ENCODE measurements at regions not wholly inside any gene's neighbourhood (a gene's known extent, or its start where the extent isn't known, plus 50 kb on each side); places are given as distances from the start of the nearest gene placed in this dataset.
A peak's percentile ranks its signal among the peaks of the same experiment; 100 is the strongest.

DNA sequence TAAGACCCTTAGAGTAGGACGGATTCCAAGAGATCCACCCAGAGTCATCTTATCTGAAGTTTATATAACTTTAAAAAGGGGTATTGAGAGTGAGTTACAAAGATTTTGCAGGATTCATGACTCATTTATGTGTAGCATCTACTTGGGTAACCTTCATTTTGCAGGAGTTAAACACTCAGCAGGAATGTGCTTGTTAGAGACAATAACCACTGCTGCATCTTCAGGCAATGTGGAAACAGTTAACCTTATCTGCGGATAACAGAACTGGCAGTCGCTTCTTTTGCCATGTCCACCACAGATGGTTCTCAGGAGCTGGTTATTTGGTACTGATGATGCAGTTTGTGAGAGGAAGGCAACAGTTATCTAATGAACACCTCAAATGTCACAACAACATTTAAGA lies 417.9 kb upstream of the DDI1 start (continued):
- no peak for TF ChIP-seq ASH2L (IDR thresholded peaks at IDR 0.05; ENCODE audit: borderline replicate concordance, low read depth)
- no peak for TF ChIP-seq YY1 (IDR thresholded peaks at IDR 0.05; ENCODE audit: low read depth, low read length)
- TF ChIP-seq PAX8 (IDR thresholded peaks at IDR 0.05), result no peak
- no peak for TF ChIP-seq BCL11A (IDR thresholded peaks at IDR 0.05; ENCODE audit: low read depth, low read length)
- no peak for TF ChIP-seq ATF7 (IDR thresholded peaks at IDR 0.05; ENCODE audit: low read depth)
- TF ChIP-seq GATAD2B (conservative IDR thresholded peaks at IDR 0.05; ENCODE audit: low read depth), result no peak

DNA sequence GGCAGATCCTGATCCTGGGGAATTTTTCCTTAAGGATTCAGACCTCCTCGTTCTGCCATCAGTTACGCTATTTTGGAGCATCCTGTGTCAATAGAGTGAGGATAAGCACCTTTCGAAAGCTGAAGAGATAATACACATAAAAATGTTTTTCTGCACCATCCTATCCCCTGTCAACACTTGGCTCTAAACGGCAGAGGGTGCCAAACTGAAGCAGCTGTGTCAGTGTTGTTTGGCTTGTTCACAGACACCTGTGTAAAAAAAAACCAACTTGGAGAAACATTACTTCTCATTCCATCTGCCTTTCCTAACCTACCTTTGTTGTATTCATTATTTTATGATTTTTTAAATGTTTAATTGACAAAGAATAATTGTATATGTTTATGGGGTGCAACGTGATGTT lies 417.0 kb upstream of the DDI1 start:
- CTCF ChIA-PET, result interaction anchor here (1.2 kb wide), 1 partner anchor 11 kb away, joined by 4 read pairs; no protein-coding TSS in a partner anchor
- H3K27ac ChIP-seq (ENCODE audit: control insufficient read depth, insufficient read depth), result no peak overlapping the region
- no peaks in the 10 kb centered on the region for H3K27me3 ChIP-seq (replicated peaks in 1 of 2; ENCODE audit: control insufficient read depth in 2 of 2, insufficient read depth in 2 of 2, low read length in 1 of 2)
- no peak overlapping the region for H3K4me3 ChIP-seq
- ATAC-seq (peak; percentile 57), DNase-seq (ENCODE audit: low read depth, low spot score) (no peak), FAIRE-seq (no peak)
- H2AFZ ChIP-seq (ENCODE audit: control insufficient read depth, low read depth, low read length), result no peak overlapping the region
- in situ Hi-C loops (cut with MboI) (no loop called here), intact Hi-C loops (cut with micrococcal nuclease; ENCODE audit: unreplicated experiment) (no loop called here)
- no peak overlapping the region for H3K9ac ChIP-seq (ENCODE audit: control insufficient read depth, insufficient read depth, low read length)
- H4K20me1 ChIP-seq (ENCODE audit: control insufficient read depth, insufficient read depth), result no peaks in the 10 kb centered on the region
- POLR2A ChIA-PET, result no interaction called here
- H3K9me3 ChIP-seq (replicated peaks; ENCODE audit: control insufficient read depth, insufficient read depth, low read length), result no peaks in the 10 kb centered on the region
- H3K36me3 ChIP-seq (ENCODE audit: control insufficient read depth in 2 of 2, insufficient read depth in 2 of 2, low read length in 1 of 2), result no peaks in the 10 kb centered on the region
- RAD21 ChIA-PET (ENCODE audit: unreplicated experiment), result no interaction called here
- SMC1A ChIA-PET (ENCODE audit: uncharacterized antibody, unreplicated experiment), result no interaction called here
- H3K4me1 ChIP-seq (ENCODE audit: control insufficient read depth, insufficient read depth, low read length), result no peaks in the 10 kb centered on the region
- WGBS (ENCODE audit: insufficient coverage, insufficient replicate concordance, low lambda C conversion rate, missing lambda C conversion rate), result 0% methylated on average over 5 of the region's 5 CpGs
- H3K79me2 ChIP-seq (ENCODE audit: control insufficient read depth, insufficient read depth, low read length), result no peaks in the 10 kb centered on the region
- BruUV-seq (replicated peaks), result no TSS peak
- no peak overlapping the region for H3K4me2 ChIP-seq (ENCODE audit: control insufficient read depth, insufficient read depth)
- TF ChIP-seq NR2C1 (IDR thresholded peaks at IDR 0.05), result no peak
- TF ChIP-seq, protein P1, sequence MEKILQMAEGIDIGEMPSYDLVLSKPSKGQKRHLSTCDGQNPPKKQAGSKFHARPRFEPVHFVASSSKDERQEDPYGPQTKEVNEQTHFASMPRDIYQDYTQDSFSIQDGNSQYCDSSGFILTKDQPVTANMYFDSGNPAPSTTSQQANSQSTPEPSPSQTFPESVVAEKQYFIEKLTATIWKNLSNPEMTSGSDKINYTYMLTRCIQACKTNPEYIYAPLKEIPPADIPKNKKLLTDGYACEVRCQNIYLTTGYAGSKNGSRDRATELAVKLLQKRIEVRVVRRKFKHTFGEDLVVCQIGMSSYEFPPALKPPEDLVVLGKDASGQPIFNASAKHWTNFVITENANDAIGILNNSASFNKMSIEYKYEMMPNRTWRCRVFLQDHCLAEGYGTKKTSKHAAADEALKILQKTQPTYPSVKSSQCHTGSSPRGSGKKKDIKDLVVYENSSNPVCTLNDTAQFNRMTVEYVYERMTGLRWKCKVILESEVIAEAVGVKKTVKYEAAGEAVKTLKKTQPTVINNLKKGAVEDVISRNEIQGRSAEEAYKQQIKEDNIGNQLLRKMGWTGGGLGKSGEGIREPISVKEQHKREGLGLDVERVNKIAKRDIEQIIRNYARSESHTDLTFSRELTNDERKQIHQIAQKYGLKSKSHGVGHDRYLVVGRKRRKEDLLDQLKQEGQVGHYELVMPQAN (conservative IDR thresholded peaks at IDR 0.05), result no peak
- TF ChIP-seq DPF2 (IDR thresholded peaks at IDR 0.05), result no peak
- TF ChIP-seq, protein P2, sequence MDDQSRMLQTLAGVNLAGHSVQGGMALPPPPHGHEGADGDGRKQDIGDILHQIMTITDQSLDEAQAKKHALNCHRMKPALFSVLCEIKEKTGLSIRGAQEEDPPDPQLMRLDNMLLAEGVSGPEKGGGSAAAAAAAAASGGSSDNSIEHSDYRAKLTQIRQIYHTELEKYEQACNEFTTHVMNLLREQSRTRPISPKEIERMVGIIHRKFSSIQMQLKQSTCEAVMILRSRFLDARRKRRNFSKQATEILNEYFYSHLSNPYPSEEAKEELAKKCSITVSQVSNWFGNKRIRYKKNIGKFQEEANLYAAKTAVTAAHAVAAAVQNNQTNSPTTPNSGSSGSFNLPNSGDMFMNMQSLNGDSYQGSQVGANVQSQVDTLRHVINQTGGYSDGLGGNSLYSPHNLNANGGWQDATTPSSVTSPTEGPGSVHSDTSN (IDR thresholded peaks at IDR 0.05; ENCODE audit: insufficient replicate concordance, low read depth, low read length), result no peak
- TF ChIP-seq, protein P3, sequence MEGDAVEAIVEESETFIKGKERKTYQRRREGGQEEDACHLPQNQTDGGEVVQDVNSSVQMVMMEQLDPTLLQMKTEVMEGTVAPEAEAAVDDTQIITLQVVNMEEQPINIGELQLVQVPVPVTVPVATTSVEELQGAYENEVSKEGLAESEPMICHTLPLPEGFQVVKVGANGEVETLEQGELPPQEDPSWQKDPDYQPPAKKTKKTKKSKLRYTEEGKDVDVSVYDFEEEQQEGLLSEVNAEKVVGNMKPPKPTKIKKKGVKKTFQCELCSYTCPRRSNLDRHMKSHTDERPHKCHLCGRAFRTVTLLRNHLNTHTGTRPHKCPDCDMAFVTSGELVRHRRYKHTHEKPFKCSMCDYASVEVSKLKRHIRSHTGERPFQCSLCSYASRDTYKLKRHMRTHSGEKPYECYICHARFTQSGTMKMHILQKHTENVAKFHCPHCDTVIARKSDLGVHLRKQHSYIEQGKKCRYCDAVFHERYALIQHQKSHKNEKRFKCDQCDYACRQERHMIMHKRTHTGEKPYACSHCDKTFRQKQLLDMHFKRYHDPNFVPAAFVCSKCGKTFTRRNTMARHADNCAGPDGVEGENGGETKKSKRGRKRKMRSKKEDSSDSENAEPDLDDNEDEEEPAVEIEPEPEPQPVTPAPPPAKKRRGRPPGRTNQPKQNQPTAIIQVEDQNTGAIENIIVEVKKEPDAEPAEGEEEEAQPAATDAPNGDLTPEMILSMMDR (IDR thresholded peaks at IDR 0.05 in 2 of 3, conservative IDR thresholded peaks at IDR 0.05 in 1 of 3; ENCODE audit: control insufficient read depth in 2 of 3, extremely low read depth in 1 of 3, insufficient read depth in 1 of 3, low read depth in 3 of 3, low read length in 3 of 3), result peak in 2 of 3 experiments; percentile 15 to 26; a peak in 3 of 6 replicates
- TF ChIP-seq, protein P4, sequence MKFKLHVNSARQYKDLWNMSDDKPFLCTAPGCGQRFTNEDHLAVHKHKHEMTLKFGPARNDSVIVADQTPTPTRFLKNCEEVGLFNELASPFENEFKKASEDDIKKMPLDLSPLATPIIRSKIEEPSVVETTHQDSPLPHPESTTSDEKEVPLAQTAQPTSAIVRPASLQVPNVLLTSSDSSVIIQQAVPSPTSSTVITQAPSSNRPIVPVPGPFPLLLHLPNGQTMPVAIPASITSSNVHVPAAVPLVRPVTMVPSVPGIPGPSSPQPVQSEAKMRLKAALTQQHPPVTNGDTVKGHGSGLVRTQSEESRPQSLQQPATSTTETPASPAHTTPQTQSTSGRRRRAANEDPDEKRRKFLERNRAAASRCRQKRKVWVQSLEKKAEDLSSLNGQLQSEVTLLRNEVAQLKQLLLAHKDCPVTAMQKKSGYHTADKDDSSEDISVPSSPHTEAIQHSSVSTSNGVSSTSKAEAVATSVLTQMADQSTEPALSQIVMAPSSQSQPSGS (IDR thresholded peaks at IDR 0.05; ENCODE audit: low read length), result no peak
- TF ChIP-seq MEF2B (IDR thresholded peaks at IDR 0.05; ENCODE audit: partially characterized antibody, poor library complexity, severe bottlenecking), result no peak
- TF ChIP-seq ZZZ3 (IDR thresholded peaks at IDR 0.05; ENCODE audit: control insufficient read depth, insufficient read length, low read depth), result no peak
- no peak for TF ChIP-seq EP300 (IDR thresholded peaks at IDR 0.05; ENCODE audit: borderline replicate concordance in 1 of 2, control insufficient read depth in 1 of 2, low read depth in 2 of 2, low read length in 2 of 2)
- no peak for TF ChIP-seq ASH2L (IDR thresholded peaks at IDR 0.05; ENCODE audit: borderline replicate concordance, low read depth)
- TF ChIP-seq, protein P5, sequence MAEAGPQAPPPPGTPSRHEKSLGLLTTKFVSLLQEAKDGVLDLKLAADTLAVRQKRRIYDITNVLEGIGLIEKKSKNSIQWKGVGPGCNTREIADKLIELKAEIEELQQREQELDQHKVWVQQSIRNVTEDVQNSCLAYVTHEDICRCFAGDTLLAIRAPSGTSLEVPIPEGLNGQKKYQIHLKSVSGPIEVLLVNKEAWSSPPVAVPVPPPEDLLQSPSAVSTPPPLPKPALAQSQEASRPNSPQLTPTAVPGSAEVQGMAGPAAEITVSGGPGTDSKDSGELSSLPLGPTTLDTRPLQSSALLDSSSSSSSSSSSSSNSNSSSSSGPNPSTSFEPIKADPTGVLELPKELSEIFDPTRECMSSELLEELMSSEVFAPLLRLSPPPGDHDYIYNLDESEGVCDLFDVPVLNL (IDR thresholded peaks at IDR 0.05; ENCODE audit: low read depth, low read length), result no peak

Data from GM12878 (cell line).